GM19239 (cell line): ENCODE measurements at regions not wholly inside any gene's neighbourhood (a gene's known extent, or its start where the extent isn't known, plus 50 kb on each side); places are given as distances from the start of the nearest gene placed in this dataset.

ENCODE experiments used
- DNase-seq: peaks from one replicate; pipeline ENCODE4 v3.0.0; 2011; ENCODE audit warnings: low spot score; ENCODE audit not compliant: insufficient read length
- FAIRE-seq: peaks from 2 replicates; lab custom pipeline; 2011; peaks lifted over from hg19 to GRCh38; lab: Jason Lieb, UNC

DNA sequence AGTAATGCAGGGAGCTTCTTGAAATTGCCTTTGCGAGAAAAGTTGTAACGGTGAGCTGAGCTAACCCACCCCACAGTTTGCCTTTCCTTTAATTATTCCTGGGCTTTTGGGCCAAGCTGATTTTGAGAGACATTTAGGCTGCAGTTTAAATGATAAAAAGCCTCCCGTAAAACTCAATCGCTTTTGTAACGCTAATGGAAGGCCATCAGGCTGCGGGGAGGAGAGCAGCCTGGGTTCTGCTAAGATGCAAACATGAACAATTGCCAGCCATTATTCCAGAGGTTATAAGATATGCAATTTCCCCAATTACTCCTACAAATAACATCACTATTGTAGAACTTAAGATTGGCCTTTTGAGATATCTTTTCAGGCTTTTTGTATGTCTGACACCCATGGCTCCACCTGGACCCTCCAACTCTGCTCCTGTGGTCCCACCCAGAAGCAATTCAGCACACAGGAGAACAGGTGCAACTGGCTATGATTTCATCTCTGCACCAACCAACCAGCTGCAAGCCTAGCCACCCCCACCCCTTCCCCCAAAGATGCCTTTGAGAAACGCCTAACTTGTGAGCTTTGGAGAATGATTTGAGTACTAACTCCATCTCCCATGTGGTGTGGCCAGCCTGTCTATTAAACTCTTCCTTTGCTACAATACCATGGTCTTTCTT, 108.2 kb upstream of the FAM9C start:
- FAIRE-seq (no peak), DNase-seq (no peak)

DNA sequence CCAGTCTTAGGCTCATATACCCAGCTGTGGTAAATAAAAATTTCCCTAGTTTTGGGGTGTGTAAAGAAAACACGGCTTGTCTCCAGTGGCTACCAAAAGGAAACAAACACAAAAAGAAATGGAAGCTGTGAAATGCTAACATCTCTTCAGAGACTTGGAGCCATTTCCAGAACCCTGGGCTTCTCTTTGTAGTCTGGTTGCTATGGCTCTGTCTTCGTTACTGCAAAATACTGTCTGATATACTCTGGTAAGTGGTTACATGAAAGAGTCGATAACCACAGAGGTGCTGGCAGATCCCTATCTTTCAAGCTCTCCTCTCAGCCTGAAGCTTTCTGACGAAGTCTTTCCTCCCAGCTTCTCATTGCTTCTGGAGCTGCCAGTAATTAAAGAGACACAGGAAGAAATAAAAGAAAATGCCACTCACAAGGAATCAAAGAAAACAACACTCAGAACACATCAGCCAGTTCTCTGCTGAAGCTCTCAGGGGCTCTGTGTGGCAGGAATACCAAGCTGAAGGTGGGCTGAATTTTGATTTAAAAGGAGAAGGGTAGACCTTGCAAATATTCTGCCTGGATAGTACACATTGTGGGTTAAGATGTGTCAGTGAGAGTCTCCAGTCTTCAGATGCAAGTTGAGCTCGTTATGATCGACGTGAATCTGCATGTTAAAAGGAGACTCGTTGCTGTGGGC, 107.6 kb upstream of the FAM9C start:
- FAIRE-seq (no peak), DNase-seq (no peak)

DNA sequence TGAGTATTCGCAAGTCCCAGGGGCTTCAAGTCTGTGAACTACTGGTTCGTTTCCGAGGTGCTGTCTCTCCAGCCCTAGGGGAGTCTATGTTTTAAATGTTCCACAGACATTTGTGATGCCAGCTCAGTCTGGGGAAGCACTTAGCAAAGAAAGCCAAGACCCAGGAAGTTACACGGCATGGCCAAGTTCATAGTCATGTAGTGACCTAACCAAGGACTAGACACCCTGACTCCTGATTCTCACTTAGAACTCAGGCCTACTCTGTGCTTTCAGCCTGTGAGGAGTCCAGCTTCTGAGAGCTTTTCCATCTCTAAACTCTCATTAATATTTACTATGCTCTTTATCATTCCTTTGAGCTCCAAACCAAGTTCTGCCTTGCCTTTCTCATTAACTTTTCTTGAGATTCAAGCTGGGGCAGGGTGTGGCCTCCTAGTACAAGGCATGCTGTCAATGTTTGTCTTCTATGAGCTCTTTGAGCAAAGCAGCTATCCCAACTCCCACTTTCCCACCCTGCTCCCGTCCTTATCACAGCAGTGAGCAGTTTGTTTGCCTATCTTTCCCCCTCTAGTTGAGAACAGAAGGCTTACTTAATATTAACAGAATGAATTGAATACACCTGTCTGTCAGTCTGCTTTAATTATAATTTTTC, 105.4 kb upstream of the FAM9C start:
- no peak for DNase-seq
- no peak for FAIRE-seq

DNA sequence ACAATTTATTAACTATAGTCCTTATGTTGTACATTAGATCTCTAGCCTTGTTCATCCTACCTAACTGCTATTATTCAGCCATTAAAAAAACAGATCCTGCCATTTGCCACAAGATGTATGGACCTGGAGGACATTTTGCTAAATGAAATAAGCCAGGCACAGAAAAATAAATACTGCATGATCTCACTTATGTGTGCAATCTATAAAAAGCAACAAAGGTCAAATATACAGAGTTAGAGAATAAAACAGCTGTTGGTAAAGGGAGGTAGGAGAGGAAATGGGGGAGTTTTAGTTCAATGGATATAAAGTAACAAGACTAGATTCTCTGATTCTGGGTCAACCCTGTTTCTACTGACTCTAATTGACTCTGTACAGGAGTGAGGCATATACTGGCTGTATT, 103.3 kb upstream of the FAM9C start:
- DNase-seq (no peak), FAIRE-seq (no peak)

DNA sequence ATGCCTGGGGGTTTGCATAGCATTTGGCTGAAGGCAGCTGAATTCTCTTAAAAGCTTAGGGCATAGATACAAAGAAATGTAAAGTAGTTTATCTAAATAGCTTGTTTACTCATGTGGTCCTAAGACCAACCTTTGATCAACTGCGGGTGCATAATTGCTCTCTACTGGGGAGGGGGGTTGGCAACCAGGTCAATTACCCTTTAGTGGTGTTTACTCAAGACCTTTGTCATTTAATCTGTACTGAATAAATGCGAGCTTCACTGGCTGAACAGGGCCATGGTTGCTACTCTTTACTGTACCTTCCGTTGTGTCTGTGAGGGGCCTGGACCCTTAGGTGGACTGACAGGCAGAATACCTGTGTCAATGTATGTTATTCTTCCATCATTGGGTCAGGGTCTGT, 102.7 kb upstream of the FAM9C start:
- DNase-seq = no peak
- FAIRE-seq = no peak

DNA sequence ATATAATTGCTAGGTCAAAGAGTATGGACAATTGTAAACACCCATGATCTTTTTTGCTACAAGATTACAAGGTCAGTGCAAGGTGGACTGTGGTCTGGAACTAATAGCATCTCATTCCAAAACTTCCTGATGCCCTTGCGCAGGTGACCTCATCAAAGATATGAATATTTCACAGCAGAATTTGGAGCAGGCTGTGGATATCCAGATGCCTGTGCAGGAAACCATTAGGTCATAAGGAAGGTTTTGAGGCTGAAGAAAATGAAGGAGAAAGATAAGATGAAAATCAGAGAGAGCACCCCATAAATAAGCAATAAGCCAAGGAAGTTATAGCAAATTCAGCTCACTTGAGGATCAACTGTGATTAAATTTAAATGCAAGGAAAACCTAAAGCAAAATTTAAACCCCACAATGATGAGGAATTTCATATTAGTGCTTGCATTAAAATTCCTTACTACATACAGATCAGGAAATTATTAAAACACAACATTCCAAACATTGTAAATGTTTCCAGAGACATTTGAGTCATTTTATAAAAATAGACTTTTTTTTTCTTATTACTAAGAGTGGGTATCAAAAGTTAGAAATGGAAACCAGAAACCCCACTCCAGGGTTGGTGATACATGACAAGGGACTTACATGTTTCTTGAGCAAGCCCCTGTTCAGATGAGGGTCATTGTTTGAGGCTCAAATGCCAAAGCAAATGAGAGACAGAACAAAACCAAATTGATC, 100.7 kb upstream of the FAM9C start:
- DNase-seq (no peak), FAIRE-seq (no peak)

DNA sequence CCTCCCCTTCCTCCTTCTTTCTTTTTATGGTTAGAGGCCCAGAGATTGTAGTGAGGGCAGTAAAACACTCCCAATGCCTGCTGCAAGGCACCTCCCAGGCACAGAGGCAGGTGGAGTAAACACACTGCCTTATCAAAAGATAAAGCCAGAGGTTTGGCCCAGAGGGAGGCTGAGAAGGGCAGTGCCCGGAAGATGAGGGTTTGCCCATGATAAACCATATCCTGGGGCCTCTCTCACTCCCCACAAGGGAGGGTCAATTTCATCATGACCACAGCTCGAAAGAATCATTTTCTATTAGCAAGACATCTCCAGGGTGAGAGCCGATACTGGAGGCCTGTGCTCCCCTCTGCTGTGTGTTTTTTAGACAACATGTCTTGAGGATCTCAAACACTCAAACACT, 98.5 kb upstream of the FAM9C start:
- DNase-seq (no peak), FAIRE-seq (peak; percentile 78)

DNA sequence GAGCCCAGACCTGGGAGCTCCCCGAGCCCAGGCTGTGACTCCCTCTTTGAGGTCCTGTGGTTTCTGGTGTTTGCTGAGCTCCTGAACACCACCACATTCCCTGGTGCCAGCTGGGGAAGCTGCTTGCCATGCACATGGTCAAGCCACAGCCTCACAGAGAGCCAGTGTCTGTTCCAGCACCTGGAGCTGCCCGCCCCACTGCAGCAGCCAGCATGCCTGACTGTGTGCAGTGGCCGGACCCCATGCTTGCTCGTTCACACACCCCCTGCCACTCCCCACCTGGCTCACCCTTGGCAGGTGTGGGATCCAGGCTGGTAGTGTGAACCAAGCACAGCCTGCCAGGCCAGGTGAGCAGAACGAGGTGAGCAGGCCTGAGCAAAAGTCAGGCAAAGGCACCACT, 95.6 kb upstream of the FAM9C start:
- FAIRE-seq (no peak), DNase-seq (no peak)

DNA sequence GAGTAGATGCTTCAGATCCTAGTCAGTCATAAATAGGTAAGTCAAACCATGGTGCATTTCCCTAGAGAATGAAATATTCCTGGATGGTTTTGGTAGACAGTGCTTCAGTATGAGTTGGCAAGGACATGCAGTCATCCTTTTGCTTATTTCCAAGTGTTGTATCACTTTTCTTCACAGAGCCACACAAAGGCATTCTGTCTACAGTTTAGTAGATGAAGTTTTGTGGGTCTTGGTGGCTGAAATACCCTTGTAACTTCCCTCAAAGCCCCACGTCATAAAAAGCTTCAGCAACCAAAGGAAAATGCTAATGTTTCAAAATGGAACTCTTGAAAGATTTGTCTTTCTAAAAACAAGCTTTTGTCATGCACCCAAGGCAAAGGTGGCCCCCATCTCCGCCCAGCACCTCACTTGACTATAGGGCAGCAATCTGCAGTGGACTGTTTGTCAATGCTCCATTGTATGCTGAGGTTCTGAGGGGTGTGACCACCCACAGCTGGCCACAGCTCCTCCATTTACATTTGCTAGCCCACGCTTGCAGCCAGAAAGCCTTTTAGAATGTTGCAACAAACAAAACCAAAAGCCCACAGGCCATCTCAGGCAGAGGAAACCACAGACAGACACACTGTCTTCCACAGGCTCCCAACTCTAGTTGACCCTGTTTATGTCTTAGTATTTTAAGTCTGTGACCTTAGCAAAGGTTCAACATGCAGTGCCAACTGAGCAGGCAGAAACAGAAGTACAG, 87.1 kb upstream of the FAM9C start:
- peak; percentile 56 for FAIRE-seq
- no peak for DNase-seq

DNA sequence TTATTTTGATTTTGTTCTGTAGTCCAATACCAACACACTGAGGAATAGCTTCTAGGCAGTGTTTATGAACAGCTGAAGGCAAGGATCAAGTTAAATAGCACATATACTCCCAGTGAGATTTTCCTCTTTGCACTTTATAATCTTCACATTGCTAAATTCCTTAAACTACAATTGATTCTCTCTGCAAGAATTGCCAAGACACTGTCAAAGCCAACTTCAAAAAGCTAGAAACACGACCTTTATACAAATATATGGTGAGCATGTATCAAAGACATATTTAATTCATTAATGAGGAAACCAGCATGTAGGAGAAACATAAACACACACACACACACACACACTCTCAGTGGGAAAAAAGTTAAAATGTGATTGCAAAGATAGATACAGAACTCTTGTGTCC, 86.4 kb upstream of the FAM9C start:
- no peak for FAIRE-seq

DNA sequence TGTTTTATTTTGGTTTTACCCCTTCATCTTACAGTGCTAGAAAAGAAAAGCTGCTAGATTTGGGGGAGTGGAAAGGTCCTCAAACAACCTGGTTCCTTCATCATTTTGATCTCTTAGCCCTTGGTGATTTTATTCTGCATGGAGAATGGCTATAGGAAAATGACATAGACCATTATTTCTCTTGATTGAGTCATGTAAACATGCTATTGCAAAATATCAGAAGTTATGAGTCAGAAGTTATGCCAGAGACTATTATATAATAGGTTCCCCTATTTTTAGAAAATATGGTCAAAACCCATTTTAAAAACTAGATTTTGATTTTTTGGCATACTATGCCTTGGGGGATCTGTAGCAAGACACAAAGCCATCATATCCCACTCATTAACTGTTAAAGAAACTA, 83.7 kb upstream of the FAM9C start:
- DNase-seq (no peak), FAIRE-seq (no peak)

More for the DNA sequence above, 86.4 kb upstream of the FAM9C start:
- DNase-seq = no peak

DNA sequence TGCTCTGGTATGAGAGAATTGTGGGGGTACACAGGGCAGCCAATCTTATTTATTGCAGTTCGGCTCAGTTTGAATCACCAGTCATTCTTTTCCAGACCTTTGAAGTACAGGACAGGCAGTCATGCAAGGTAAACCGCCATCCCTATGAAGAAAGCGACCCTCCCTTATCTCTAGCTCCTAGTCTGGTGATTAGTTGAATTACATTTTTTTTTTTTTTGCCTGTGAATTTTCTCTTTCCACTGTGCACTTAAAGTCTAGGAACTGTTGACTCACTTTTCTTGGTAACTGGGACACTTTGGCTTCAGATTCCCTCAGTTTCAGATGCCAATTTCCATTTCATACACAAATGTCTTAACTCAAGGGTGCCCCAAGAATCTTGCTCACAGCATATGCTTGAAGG, 82.4 kb upstream of the FAM9C start:
- FAIRE-seq = no peak
- no peak for DNase-seq

DNA sequence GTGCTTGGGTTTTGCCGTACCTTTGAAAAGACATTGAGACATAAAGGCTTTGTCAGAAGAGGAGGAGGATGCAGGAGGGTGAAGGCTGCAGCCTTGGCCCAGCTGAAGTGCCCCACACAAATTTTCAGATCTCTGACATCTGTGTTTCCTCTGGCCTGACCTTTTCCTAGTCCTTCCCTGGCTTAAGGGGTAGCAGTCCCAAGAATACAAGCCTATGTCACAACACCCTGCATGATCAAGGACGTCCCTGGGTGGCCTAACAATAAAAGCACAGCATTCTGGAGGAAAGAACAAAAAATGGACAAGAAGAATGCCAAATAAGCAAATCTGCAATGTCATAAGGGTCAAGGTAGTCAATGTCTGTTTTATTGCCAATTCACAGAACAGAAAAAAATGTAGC, 80.8 kb upstream of the FAM9C start:
- FAIRE-seq (no peak), DNase-seq (no peak)

DNA sequence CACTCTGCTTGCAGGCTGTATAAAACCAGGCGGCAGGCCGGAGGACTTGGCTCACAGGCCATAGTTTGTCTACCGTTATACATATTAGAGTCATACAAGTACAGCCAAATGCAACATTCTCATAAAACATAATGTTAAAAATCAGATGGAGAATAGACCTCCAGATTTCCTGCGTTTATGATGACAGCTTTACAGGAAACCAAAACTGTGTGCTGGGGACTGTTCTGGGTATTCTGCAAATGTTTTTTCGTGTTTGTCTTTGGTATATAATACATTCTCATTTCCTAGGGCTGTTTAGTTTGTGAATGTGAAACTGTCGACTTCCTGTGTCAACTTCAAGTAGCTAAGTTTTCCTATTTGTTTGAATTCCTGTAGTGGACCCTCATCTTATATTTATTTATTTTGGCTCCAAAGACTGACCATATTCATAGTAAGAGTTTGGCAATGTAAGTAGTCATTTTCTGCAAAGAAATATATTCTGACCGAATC, 79.5 kb upstream of the FAM9C start:
- FAIRE-seq (peak; percentile 89), DNase-seq (no peak)

DNA sequence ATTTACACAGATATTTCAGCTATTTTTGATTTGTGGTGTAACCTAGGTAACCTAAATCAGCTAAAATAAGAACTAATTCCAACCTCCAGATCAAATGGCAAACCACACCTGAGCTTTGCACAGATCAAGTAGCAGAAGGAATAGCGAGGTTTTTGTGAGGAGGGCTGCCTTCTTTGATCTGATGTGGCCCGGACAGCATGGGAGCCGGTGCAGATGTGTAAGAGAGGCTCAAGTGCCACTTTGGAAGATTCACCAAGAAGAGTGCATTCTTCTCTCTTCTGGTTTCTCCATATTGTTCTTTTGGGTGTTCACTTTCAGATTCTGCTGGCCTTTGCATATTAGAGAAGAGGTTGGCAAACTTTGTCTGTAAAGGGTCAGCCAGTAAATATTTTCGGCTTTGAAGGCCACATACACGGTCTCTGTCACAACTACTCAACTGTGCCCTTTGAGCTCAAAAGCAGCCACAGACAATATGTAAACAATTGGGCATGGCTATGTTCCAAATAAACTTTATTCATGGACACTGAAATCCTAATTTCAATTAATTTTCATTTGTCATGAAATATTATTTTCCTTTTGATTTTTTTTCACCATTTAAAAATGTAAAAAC, 78.9 kb upstream of the FAM9C start:
- FAIRE-seq (no peak), DNase-seq (no peak)

DNA sequence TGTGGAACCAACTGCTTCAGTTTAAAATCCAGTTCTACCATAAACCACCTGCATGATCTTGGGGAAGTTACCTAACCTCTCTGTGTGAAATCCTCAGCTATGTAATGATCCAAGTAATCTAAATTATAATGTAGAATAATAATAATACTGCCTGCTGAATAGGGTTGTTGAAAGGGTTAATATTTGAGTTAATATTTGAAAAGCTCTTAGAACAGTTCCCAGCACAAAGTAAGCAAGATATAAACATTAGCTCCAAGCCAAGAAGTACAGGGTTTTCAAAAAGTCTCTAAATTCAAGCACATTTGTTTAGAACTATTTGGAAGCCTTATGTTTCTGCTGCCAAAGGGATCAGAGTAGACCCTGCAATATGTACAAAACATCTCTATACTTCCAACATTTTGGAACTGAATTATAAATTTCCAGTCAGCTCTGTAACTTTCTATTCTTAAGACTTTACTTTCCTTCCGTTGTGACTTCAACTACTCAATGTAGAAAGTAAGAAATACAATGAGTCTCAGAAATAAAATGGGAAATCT, 76.7 kb upstream of the FAM9C start:
- FAIRE-seq = no peak

DNA sequence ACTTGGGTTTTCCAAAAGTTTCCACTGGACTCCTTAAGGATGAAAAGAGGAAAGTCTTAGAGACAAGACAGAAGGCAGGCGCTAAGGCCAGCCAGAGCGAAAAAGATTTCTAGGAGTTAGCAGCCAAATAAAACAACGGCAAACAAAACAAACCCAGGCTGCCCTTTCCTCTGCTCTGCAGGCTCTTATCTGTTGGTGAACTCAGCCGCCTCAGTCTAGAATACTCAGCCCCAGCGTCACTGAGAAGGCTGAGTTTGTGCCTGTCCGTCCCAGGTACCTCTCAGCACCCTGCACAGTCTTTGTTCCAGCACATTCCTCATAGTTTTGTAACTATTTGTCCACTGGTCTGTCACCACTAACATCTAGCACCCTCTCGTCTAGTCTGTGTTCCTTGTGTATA, 75.6 kb upstream of the FAM9C start:
- no peak for FAIRE-seq

More for the DNA sequence above, 76.7 kb upstream of the FAM9C start:
- no peak for DNase-seq

DNA sequence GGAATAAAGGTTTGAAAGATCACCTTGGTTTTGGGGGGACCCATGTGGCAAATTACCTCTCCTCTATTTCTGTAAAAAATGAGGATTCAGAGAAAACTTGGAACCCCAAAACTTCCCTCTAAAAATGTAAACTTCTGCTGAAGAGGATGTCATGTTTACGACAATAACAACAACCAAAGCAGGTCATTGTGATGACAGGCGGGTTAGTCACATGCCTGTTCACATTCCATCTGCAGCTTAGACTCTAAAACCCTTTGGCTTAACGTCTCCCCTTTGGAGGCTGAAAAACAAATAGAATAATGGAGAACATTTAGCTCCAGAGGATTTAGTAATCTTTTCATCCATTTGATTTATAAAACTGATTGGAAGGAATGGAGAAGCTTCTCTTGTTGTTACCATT, 75.0 kb upstream of the FAM9C start:
- DNase-seq = no peak
- FAIRE-seq = no peak

More for the DNA sequence above, 75.6 kb upstream of the FAM9C start:
- no peak for DNase-seq

DNA sequence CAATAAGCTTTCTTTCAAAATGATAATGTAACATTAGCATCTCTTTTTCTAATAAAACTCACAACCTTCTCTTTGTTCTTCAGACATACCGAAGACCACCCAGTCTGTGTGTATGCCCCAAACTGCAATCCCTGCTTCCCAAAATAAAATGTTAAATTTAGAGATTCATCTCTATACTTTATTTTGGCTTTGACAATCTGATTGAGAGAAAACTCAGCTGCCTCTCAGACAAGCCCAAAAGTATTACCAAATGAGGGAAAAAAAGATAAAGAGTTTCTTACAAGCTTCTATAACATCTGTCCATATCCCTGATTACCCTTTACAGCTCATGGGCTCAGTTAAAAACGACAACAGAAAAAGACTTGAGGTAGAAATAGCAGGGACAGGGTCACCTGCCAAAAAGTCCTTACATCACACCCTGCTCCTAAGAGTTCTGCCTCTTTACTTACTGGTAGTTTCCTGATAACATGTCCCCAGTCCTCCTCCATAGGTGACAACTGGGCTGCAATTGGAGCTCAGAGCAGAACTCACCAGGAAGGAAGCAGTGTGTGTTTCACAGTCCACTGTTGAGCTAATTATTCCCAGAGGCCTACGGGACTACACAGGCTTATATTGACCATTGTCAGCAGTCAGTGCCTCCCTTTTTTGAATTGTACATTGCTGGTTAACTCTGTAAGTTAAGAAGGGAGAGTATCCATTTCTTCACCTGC, 70.9 kb upstream of the FAM9C start:
- FAIRE-seq (no peak), DNase-seq (no peak)
